NB4 (cell line): ENCODE measurements at regions not wholly inside any gene's neighbourhood (a gene's known extent, or its start where the extent isn't known, plus 50 kb on each side); places are given as distances from the start of the nearest gene placed in this dataset.
"Not testable (repeated sequence)": the region's sequence is repeated elsewhere in the genome, so short reads cannot be mapped to it uniquely, and the experiment has no call there.

Experiments
- DNase-seq: peaks from one replicate; pipeline ENCODE4 v3.0.0; 2010; ENCODE audit warnings: low read depth
- H3K4me3 ChIP-seq: one replicate; pipeline ENCODE4 v1.5.1; 2011; ENCODE audit warnings: mild to moderate bottlenecking, low read depth, low read length, moderate library complexity
- MAX ChIP-seq: IDR thresholded peaks from 2 replicates; pipeline ENCODE4 v1.6.1; 2011; ENCODE audit warnings: low read depth, low read length
- MYC ChIP-seq: IDR thresholded peaks from 2 replicates; pipeline ENCODE4 v1.6.1; 2011; ENCODE audit warnings: low read depth, low read length
- POLR2A ChIP-seq: IDR thresholded peaks from 2 replicates; pipeline ENCODE4 v1.6.1; 2011; ENCODE audit warnings: mild to moderate bottlenecking; ENCODE audit not compliant: insufficient read length; ENCODE audit errors: extremely low read depth
- TF ChIP-seq, protein P1 (sequence below): IDR thresholded peaks from one replicate; pipeline ENCODE4 v1.5.1; 2012; ENCODE audit warnings: low read depth, low read length

DNA sequence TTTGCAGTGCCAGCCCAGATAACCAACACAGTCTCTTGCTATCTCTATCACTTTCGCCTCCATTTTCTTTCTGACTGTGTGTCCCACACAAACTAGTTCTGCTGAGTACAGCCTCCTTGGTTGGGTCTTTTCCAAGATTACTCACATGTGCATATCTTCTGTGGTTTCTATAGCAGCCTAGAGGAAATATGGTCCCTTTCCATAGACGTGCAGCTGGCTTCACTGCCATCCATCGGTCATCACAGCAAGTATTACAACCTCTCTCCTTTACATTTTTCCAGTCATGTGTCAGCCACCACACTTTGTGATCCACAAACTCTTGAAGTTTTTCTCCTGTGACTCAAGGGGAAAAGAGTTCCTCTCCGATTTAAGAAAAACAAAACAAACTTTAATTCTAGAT is 893.4 kb upstream of the ADGRL4 start:
- TF ChIP-seq POLR2A (no peak), MYC (no peak), MAX (no peak)
- TF ChIP-seq, protein P1, sequence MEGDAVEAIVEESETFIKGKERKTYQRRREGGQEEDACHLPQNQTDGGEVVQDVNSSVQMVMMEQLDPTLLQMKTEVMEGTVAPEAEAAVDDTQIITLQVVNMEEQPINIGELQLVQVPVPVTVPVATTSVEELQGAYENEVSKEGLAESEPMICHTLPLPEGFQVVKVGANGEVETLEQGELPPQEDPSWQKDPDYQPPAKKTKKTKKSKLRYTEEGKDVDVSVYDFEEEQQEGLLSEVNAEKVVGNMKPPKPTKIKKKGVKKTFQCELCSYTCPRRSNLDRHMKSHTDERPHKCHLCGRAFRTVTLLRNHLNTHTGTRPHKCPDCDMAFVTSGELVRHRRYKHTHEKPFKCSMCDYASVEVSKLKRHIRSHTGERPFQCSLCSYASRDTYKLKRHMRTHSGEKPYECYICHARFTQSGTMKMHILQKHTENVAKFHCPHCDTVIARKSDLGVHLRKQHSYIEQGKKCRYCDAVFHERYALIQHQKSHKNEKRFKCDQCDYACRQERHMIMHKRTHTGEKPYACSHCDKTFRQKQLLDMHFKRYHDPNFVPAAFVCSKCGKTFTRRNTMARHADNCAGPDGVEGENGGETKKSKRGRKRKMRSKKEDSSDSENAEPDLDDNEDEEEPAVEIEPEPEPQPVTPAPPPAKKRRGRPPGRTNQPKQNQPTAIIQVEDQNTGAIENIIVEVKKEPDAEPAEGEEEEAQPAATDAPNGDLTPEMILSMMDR, result no peak
- DNase-seq, result no peak
- H3K4me3 ChIP-seq, result no peak overlapping the region

- no peak overlapping the region for H3K4me3 ChIP-seq
- no peak for DNase-seq
- TF ChIP-seq MAX (no peak), POLR2A (no peak), MYC (no peak)
Observed at GRCh38 chr1:79896140-79896539, 889.6 kb upstream of the ADGRL4 start.

DNA sequence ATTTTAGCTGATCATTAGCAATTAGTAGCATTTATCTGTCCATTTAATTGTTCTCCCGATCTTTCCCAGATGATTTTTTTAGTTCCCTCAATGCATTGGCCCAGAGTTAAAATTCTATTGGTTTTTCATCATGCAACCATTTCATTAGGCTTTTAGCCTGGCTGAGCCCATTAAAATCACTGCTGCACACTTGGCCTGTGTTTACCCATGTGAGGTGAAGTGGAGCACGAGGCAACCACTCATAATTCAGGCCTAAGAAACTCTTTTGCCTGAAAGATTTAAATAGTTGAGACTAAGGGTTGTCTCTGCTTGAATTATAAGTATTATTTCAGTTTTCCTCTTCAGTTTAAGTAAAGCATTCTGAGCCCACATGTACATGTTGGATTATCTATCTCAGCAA is 889.0 kb upstream of the ADGRL4 start:
- no peak for DNase-seq
- no peak for TF ChIP-seq MAX
- no peak for TF ChIP-seq MYC
- TF ChIP-seq, protein P1, result no peak
- TF ChIP-seq POLR2A, result no peak
- H3K4me3 ChIP-seq, result no peak overlapping the region

- not testable (repeated sequence) for H3K4me3 ChIP-seq, DNase-seq
Observed at GRCh38 chr1:79894129-79894528, 887.6 kb upstream of the ADGRL4 start.

DNA sequence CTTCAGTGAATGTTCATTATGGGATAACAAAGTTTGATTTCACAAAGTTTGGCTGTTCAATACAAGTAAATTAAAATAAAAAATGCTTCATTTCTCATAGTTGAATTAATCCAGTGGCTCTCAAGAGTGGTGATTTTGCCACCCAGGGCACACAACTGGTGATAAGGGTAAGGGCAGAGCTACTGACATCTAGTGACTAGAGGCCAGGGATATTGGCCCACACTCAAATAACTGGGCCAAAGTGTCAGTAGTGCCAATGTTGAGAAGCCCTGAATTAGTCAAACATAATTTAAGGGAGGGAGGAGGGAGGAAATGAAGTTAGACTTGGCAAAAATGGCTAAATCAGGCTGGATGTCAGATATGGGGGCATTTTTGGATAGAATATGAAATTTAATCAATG is 880.5 kb upstream of the ADGRL4 start:
- TF ChIP-seq MAX (no peak), POLR2A (no peak), MYC (no peak)
- TF ChIP-seq, protein P1, result no peak
- no peak overlapping the region for H3K4me3 ChIP-seq
- no peak for DNase-seq

- TF ChIP-seq MAX, result no peak
- DNase-seq, result no peak
- no peak overlapping the region for H3K4me3 ChIP-seq
Observed at GRCh38 chr1:79885101-79885500, 878.6 kb upstream of the ADGRL4 start.

DNA sequence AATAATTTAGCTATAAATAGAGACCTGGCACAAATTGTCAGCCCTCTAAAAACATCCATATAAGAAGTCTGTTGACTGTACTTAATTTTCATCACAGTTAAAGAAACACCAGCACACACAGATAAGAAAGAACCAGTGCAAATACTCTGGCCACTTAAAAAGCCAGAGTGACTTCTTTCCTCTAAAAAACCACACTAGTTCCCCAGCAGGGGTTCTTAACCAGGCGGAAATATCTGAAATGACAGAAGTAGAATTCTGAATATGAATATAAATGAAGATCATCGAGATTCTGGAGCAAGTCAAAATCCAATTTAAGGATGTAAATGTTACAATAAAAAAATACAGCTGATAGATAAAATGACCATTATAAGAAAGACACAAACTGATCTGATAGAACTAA is 870.6 kb upstream of the ADGRL4 start:
- H3K4me3 ChIP-seq, result no peak overlapping the region
- TF ChIP-seq MYC, result no peak
- TF ChIP-seq POLR2A, result no peak
- TF ChIP-seq, protein P1, result no peak
- TF ChIP-seq MAX, result no peak
- DNase-seq, result no peak
